HG03432 (cell line): ENCODE measurements at regions not wholly inside any gene's neighbourhood (a gene's known extent, or its start where the extent isn't known, plus 50 kb on each side); places are given as distances from the start of the nearest gene placed in this dataset.
A peak's percentile ranks its signal among the peaks of the same experiment; 100 is the strongest.
"Not testable (repeated sequence)": the region's sequence is repeated elsewhere in the genome, so short reads cannot be mapped to it uniquely, and the experiment has no call there.

ENCODE experiments used
- ATAC-seq: cut with Tn5 transposase; IDR thresholded peaks from one replicate; pipeline ENCODE4 v1.9.1; 2021; ENCODE audit warnings: mild to moderate bottlenecking, moderate library complexity; ENCODE audit not compliant: unreplicated experiment

DNA sequence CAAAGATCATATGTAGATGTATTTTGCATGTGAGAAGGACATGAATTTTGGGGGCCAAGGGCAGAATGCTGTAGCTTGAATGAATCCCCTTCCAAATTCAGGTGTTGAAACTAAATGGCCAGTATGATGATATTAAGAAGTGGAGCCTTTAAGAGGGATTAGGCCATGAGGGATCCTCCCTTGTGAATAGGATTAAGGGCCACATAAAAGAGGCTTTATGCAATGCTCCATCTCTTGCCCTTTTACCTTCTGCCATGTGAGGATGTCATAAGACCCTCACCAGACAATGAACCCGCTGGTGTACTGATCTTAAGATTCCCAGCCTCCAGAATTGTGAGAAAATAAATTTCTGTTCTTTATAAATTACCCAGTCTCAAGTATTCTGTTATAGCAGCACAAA, 206.1 kb downstream of the YTHDC2 start:
- ATAC-seq, result no peak

- no peak for ATAC-seq
Observed at GRCh38 chr5:113721171-113721570, 207.7 kb downstream of the YTHDC2 start.

GRCh38 chr5:113723021-113723420, 209.5 kb downstream of the YTHDC2 start:
- ATAC-seq, result no peak

- ATAC-seq, result no peak
Observed at GRCh38 chr5:113735751-113736150, 222.3 kb downstream of the YTHDC2 start.

DNA sequence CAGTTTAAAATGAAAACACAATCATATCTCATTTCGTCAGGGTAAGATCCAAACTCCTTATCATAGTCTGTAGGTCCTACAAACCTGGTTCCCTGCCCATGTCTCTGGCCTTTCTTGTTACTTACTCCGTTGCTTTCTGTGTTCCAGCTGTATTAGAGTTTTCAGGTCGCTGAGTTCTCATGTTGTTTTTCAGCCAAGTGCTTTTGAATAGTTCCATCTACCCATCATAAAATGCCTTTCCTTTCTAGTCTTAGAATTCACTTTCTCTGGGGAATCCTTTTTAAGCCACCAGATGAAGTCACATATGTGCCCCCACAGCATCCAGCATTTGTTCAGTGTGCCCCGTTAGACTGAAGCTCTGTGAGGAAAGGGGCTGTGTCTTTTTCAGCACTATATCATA, 228.7 kb downstream of the YTHDC2 start:
- no peak for ATAC-seq

DNA sequence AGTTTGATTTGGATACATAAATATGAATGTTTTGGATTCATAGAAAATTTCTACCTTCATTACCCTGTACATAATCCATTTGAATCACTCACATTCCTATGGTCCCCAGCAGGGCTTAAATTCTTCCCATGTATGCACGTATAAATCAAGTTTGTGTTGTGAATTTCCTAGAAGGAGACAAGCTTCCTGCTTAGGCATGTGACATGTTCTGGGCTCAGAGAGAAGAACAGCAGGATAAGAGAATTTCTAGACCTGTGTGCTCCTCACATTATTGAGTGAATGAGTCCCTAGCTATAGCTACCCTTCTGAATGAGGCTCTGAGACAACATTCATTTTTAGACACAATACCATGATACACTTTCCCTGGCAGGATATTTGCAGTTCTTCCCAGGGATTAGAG, 229.1 kb downstream of the YTHDC2 start:
- no peak for ATAC-seq

GRCh38 chr5:113748403-113748802, 234.9 kb downstream of the YTHDC2 start:
- ATAC-seq, result no peak

- no peak for ATAC-seq
Observed at GRCh38 chr5:113749334-113749733, 235.8 kb downstream of the YTHDC2 start.

- not testable (repeated sequence) for ATAC-seq
Observed at GRCh38 chr5:113753182-113753581, 239.7 kb downstream of the YTHDC2 start.

DNA sequence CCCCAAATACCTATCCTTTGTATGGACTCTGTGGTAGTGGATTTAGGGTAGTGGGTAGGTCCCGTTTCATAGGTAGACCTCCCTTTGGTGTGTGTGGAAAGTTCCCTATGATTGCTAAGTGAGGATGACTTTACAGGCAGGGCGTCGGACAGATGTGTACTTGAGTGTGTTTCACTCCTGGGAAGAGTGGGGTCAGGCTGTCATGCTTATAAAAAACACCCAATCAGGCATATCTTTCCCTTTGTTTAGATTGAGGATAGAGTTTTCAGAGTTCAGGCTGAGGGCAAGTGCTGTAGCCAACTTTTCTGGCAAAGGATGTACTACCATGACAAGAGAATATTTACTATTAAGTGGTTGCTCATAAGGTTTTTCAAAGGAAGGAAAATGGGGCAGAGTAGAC, 242.0 kb downstream of the YTHDC2 start:
- no peak for ATAC-seq

- ATAC-seq, result no peak
Observed at GRCh38 chr5:113757508-113757907, 244.0 kb downstream of the YTHDC2 start.

DNA sequence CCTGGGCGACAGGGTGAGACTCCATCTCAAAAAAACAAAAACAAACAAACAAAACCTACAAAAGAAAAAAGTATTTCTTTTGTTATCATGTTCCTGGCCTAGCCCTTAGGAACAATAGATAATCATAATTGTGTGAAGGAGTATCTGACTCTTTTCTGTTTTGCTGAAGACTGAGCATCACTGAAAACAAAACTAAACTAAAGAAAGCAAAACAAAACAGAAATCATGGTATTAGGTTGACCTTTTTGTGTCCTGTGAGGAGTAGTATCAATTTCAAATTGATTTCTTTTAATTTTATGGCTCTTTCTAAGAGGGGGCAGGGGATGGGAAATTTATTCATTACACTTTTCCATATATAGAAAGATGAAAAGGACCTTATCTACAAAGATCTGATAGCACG, 246.0 kb downstream of the YTHDC2 start:
- ATAC-seq, result no peak

- ATAC-seq, result no peak
Observed at GRCh38 chr5:113760486-113760885, 247.0 kb downstream of the YTHDC2 start.

GRCh38 chr5:113761594-113761993, 248.1 kb downstream of the YTHDC2 start:
- peak; percentile 35 for ATAC-seq

DNA sequence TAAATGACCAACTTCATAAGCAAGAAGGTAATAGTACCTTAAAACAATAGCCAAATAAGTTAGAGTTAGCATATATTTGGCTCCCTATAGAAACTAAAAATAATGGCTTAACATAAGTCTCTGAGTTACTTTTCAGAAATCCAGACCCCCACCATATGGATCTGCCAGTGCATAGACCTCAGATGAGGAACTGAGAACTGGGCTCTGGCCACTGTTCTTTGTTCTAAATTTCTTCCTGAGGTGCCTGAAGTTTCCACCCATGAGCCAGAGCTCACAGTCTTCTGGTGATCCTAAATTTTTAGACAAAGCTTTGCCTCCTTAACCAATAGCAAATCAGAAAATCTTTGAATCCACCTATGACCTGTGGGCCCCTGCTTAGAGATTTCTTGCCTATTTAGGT, 250.9 kb downstream of the YTHDC2 start:
- no peak for ATAC-seq

DNA sequence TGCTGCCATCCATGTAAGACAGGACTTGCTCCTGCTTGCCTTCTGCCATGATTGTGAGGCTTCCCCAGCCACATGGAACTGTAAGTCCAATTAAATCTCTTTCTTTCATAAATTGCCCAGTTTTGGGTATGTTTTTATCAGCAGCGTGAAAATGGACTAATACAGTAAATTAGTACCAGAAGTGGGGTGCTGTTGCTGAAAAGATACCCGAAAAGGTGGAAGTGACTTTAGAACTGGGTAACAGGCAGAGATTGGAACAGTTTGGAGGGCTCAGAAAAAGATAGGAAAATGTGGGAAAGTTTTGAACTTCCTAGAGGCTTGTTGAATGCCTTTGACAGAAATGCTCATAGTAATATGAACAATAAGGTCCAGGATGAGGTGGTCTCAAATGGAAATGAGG, 253.3 kb downstream of the YTHDC2 start:
- ATAC-seq, result not testable (repeated sequence)

DNA sequence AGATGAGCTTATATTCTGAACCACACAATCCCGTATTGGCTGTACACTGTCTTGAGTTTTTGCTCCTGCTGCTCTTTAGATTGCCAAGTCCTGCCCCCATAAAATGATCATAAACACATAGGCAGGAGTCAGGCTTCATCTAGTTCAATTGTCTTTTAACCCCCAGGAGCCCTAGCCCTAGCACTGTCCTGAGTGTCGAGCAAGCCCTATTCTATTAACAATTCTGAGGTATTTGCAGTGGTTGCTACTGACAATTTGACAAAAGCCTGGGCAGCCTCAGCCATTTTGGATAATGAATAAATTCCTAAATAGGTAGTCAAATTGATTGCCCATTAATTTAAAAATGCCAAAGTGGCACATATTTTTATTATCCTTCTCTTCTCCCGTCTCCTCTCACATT, 257.2 kb downstream of the YTHDC2 start:
- ATAC-seq, result no peak

- ATAC-seq, result peak; percentile 77
Observed at GRCh38 chr5:113771483-113771882, 258.0 kb downstream of the YTHDC2 start.

DNA sequence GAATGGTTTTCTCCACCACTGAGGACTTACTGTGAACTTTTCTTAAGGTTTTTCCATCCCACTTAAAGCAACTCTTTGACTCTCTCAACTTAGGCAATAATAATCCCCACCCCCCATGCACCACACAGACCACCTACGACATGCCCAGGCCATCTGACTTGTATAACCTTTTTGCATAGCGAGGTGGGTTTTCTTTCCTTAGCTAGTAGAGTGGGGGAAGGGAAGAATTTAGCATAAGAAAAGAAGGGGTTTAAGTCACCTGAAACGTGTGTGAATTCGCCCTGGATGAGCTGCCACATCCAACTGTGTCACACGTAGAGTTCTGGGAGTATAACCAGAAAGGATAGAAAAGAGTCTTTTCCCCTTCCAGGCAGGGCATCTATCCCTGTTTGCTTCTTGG, 262.7 kb downstream of the YTHDC2 start:
- ATAC-seq, result no peak

- no peak for ATAC-seq
Observed at GRCh38 chr5:113776832-113777525, 263.5 kb downstream of the YTHDC2 start.

- ATAC-seq, result no peak
Observed at GRCh38 chr5:113778147-113778546, 264.7 kb downstream of the YTHDC2 start.

GRCh38 chr5:113788141-113788655, 274.7 kb downstream of the YTHDC2 start:
- no peak for ATAC-seq

GRCh38 chr5:113789769-113790168, 276.3 kb downstream of the YTHDC2 start:
- ATAC-seq, result no peak
